HepG2 (cell line): ENCODE measurements at regions not wholly inside any gene's neighbourhood (a gene's known extent, or its start where the extent isn't known, plus 50 kb on each side); places are given as distances from the start of the nearest gene placed in this dataset.

Source experiments
- ELF3 ChIP-seq: IDR thresholded peaks from 2 replicates; pipeline ENCODE4 v1.6.1; 2016; ENCODE audit warnings: missing genetic modification reagents, missing compliant biosample characterization
- ERF ChIP-seq: IDR thresholded peaks from 2 replicates; pipeline ENCODE4 v1.6.1; 2018; ENCODE audit warnings: missing biosample characterization, missing genetic modification reagents
- FOXP4 ChIP-seq: sonication (generic); formaldehyde crosslinking; IDR thresholded peaks from 2 replicates; pipeline ENCODE4 v1.4.0; 2020; ENCODE audit warnings: missing genetic modification reagents
- GABPA ChIP-seq, 2 experiments: IDR thresholded peaks; 2 replicates each; pipeline ENCODE4 v1.6.1; 2011 to 2016; ENCODE audit warnings: low read depth in 2 of 2, low read length in 1 of 2, missing biosample characterization in 1 of 2, missing genetic modification characterization in 1 of 2
- IRX3 ChIP-seq: sonication (generic); formaldehyde crosslinking; IDR thresholded peaks from 2 replicates; pipeline ENCODE4 v1.8.1; 2023; ENCODE audit warnings: mild to moderate bottlenecking, low read depth, missing genetic modification reagents, borderline replicate concordance
- KIAA2018 ChIP-seq: sonication (generic); formaldehyde crosslinking; IDR thresholded peaks from 2 replicates; pipeline ENCODE4 v1.5.0; 2020; ENCODE audit warnings: mild to moderate bottlenecking, missing genetic modification reagents, borderline replicate concordance
- LCORL ChIP-seq, 2 experiments: fragments of 450-650 bp in 1 of 2; sonication (generic) in 1 of 2; formaldehyde crosslinking in 1 of 2; IDR thresholded peaks; 2 replicates each; pipeline versions ENCODE4 v1.5.0 to v1.6.1; 2017 to 2020; ENCODE audit warnings: antibody characterized with exemption in 1 of 2, missing genetic modification reagents in 1 of 2
- SALL1 ChIP-seq: sonication (generic); formaldehyde crosslinking; IDR thresholded peaks from 2 replicates; pipeline ENCODE4 v1.8.0; 2022; ENCODE audit warnings: mild to moderate bottlenecking, missing genetic modification reagents
- STAT5B ChIP-seq: sonication (generic); formaldehyde crosslinking; IDR thresholded peaks from 2 replicates; pipeline ENCODE4 v1.4.0; 2020; ENCODE audit warnings: missing genetic modification reagents
- YY1 ChIP-seq: IDR thresholded peaks from 2 replicates; pipeline ENCODE4 v1.6.1; 2011; ENCODE audit warnings: low read length, low read depth, moderate library complexity, mild to moderate bottlenecking; ENCODE audit not compliant: insufficient read depth, insufficient replicate concordance
- ZEB1 ChIP-seq: IDR thresholded peaks from 2 replicates; pipeline ENCODE4 v1.6.1; 2012; ENCODE audit warnings: mild to moderate bottlenecking, low read depth, inconsistent platforms; ENCODE audit not compliant: insufficient replicate concordance
- ZNF205 ChIP-seq: IDR thresholded peaks from 2 replicates; pipeline ENCODE4 v1.6.1; 2018; ENCODE audit warnings: missing biosample characterization, missing genetic modification reagents
- ZNF414 ChIP-seq: sonication (generic); formaldehyde crosslinking; IDR thresholded peaks from 2 replicates; pipeline ENCODE4 v1.5.0; 2020; ENCODE audit warnings: missing genetic modification reagents
- ZNF44 ChIP-seq: sonication (generic); formaldehyde crosslinking; IDR thresholded peaks from 2 replicates; pipeline ENCODE4 v1.5.1; 2020; ENCODE audit warnings: mild to moderate bottlenecking, missing genetic modification reagents
- ZNF574 ChIP-seq: sonication (generic); formaldehyde crosslinking; IDR thresholded peaks from 2 replicates; pipeline ENCODE4 v1.4.0; 2020; ENCODE audit warnings: missing genetic modification reagents

GRCh38 chr6:110039364-110039980 is 61.4 kb downstream of the GPR6 start (continued):
- no peak for TF ChIP-seq KIAA2018 (CRISPR knock-in tag)
- TF ChIP-seq ELF3 (CRISPR knock-in tag): peak; percentile 69
- 0 out of 2 replicates have a peak, but pooled peaks have one; percentile 32 for TF ChIP-seq ZNF205 (CRISPR knock-in tag)
- TF ChIP-seq YY1: peak; percentile 24
- TF ChIP-seq STAT5B (CRISPR knock-in tag): no peak
- TF ChIP-seq GABPA (IDR thresholded peaks at IDR 0.05; ENCODE audit: low read depth, low read length): no peak
- peak; percentile 57; the same call in 1 of the 2 replicates for TF ChIP-seq GABPA (CRISPR knock-in tag; IDR thresholded peaks at IDR 0.05; ENCODE audit: low read depth)
- TF ChIP-seq ZEB1: peak; percentile 4
- peak; percentile 27; the same call in 1 of the 2 replicates for TF ChIP-seq ZNF574 (CRISPR knock-in tag)
- 0 out of 2 replicates have a peak, but pooled peaks have one; percentile 55 for TF ChIP-seq ZNF414 (CRISPR knock-in tag)
- no peak for TF ChIP-seq LCORL (IDR thresholded peaks at IDR 0.05)
- 0 out of 2 replicates have a peak, but pooled peaks have one; percentile 17 for TF ChIP-seq LCORL (CRISPR knock-in tag; IDR thresholded peaks at IDR 0.05)
- no peak for TF ChIP-seq ZNF44 (CRISPR knock-in tag)
- peak; percentile 42; the same call in 1 of the 2 replicates for TF ChIP-seq ERF (CRISPR knock-in tag)
- no peak for TF ChIP-seq IRX3 (CRISPR knock-in tag)
- peak; percentile 81 for TF ChIP-seq SALL1
- TF ChIP-seq FOXP4 (CRISPR knock-in tag): 0 out of 2 replicates have a peak, but pooled peaks have one; percentile 26
